Lung (tissue), 11 donors: ENCODE measurements at regions not wholly inside any gene's neighbourhood (a gene's known extent, or its start where the extent isn't known, plus 50 kb on each side); places are given as distances from the start of the nearest gene placed in this dataset.

Experiments used
- ATAC-seq: fragments of 200-7000 bp; cut with Tn5 transposase; one replicate; pipeline ENCODE4 v1.9.1; 2020; ENCODE audit warnings: moderate number of reproducible peaks; ENCODE audit not compliant: insufficient read depth, low FRiP score
- DNase-seq, 3 donors: peaks; one replicate each; pipeline ENCODE4 v3.0.0-alpha.2; 2013 to 2017
- H3K27ac ChIP-seq, 2 donors: one replicate each; pipeline ENCODE4 v1.5.1; 2013; ENCODE audit warnings: mild to moderate bottlenecking in 2 of 2, moderate library complexity in 2 of 2, control low read depth in 1 of 2, inconsistent platforms in 1 of 2, low read depth in 1 of 2, low read length in 1 of 2
- H3K27me3 ChIP-seq, 3 donors: one replicate each; pipeline ENCODE4 v1.5.1; 2013; ENCODE audit warnings: low read length in 2 of 3; ENCODE audit not compliant: control insufficient read depth in 3 of 3, insufficient read depth in 3 of 3
- H3K36me3 ChIP-seq, 4 donors: one replicate each; pipeline ENCODE4 v1.5.1; 2013; ENCODE audit warnings: low read length in 4 of 4, mild to moderate bottlenecking in 1 of 4, moderate library complexity in 1 of 4; ENCODE audit not compliant: control insufficient read depth in 4 of 4, insufficient read depth in 4 of 4
- H3K4me1 ChIP-seq, 5 donors: one replicate each; pipeline ENCODE4 v1.5.1; 2013; ENCODE audit warnings: low read length in 5 of 5, mild to moderate bottlenecking in 2 of 5, moderate library complexity in 1 of 5; ENCODE audit not compliant: control insufficient read depth in 5 of 5, insufficient read depth in 5 of 5
- H3K4me3 ChIP-seq: one replicate; pipeline ENCODE4 v1.5.1; 2013; ENCODE audit warnings: mild to moderate bottlenecking, control low read depth, moderate library complexity
- H3K9ac ChIP-seq, 2 donors: one replicate each; pipeline ENCODE4 v1.5.1; 2013; ENCODE audit warnings: low read length in 2 of 2, control low read depth in 1 of 2; ENCODE audit not compliant: insufficient read depth in 1 of 2
- H3K9me3 ChIP-seq, 4 donors: one replicate each; pipeline ENCODE4 v1.5.1; 2013; ENCODE audit warnings: low read length in 3 of 4, mild to moderate bottlenecking in 1 of 4, moderate library complexity in 1 of 4; ENCODE audit not compliant: control insufficient read depth in 4 of 4, insufficient read depth in 3 of 4
- WGBS, 2 donors: extraction: QIAGEN DNeasy Blood & Tissue Kit; methylation state at CpG; one replicate each; pipeline ENCODE4 v1.1.7; 2013; 5-methylcytosine and 5-hydroxymethylcytosine counted together
- TF ChIP-seq, protein P1 (sequence below): IDR thresholded peaks from 2 replicates; pipeline ENCODE4 v1.5.1; 2012; ENCODE audit warnings: mild to moderate bottlenecking; ENCODE audit errors: control extremely low read depth, extremely low read depth
- donor health status: control.
- donor health status: control.
- donor health status: Bipolar disorder and iron deficiency.
- donor health status: healthy.
- donor health status: DM: yes; HTN: yes; CAD: no.

DNA sequence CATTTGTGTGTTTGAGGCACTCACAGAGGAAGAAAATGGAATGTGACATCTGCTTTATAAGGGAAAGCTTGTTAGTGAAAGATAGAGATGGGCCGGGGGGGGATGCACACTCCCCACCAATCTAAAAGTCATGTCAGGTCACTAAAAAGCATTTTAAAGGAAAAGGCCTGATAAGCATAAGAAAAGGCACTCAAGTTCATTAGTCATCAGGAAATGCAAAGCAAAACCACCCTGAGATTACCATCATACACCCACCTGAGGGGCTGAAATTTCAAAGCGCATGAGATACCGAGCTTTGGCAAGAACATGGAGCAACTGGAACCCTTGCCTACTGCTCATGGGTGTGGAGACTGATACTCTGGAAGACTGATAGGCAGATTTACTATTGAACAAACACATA is 77.9 kb upstream of the ANO1 start:
- H3K27me3 ChIP-seq, result no peaks in the 10 kb centered on the region
- no peaks in the 10 kb centered on the region for H3K36me3 ChIP-seq
- H3K27ac ChIP-seq, result no peak overlapping the region
- TF ChIP-seq, protein P1, sequence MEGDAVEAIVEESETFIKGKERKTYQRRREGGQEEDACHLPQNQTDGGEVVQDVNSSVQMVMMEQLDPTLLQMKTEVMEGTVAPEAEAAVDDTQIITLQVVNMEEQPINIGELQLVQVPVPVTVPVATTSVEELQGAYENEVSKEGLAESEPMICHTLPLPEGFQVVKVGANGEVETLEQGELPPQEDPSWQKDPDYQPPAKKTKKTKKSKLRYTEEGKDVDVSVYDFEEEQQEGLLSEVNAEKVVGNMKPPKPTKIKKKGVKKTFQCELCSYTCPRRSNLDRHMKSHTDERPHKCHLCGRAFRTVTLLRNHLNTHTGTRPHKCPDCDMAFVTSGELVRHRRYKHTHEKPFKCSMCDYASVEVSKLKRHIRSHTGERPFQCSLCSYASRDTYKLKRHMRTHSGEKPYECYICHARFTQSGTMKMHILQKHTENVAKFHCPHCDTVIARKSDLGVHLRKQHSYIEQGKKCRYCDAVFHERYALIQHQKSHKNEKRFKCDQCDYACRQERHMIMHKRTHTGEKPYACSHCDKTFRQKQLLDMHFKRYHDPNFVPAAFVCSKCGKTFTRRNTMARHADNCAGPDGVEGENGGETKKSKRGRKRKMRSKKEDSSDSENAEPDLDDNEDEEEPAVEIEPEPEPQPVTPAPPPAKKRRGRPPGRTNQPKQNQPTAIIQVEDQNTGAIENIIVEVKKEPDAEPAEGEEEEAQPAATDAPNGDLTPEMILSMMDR, result no peak
- peaks cover 0 to 4% (median 0%) of the 10 kb centered on the region in 4 donors for H3K9me3 ChIP-seq
- H3K4me3 ChIP-seq, result no peak overlapping the region
- no peak overlapping the region for H3K9ac ChIP-seq
- no peak for ATAC-seq
- 58 to 73% methylated on average over 3 of the region's 3 CpGs for WGBS, 2 donors
- peaks cover 0 to 5% (median 0%) of the 10 kb centered on the region in 5 donors for H3K4me1 ChIP-seq
- no peak for DNase-seq

DNA sequence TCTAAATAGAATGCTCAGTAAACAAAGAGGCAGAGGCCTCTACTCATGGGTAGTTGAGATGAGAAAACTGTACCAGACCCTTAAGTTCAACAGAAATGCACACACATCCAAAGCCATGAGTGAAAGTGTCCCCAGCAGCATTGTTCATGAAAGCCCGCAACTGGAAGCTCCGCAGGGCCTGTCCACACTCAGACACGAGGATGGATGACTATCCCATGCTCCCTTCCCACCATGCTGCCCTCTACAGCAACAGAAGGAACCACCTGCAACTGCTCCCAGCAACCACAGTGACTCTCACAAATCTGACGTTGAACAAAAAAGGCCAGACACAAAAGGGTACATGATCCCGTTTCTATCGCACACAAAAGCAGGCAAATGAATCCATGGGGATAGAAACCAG is 76.9 kb upstream of the ANO1 start:
- no peak overlapping the region for H3K27ac ChIP-seq
- 78 to 88% methylated on average over 6 of the region's 6 CpGs for WGBS, 2 donors

DNA sequence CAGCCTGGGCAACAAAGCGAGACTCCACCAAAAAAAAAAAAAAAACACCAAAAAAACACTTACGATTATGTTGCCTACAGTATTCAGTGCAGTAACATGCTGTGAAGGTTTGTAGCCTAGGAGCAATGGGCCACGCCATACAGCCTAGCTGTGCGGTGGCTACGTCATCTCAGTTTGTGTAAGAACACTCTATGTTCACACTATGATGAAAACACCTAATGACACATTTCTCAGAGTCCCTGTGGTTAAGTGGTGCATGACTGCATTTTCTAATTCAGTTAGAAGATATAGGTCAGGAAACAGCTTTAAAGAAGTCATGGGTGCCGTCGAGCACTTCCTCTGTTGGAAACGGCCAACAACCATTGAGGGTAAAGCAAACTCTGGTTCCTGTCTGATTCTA is 75.7 kb upstream of the ANO1 start:
- H3K27ac ChIP-seq, result no peak overlapping the region
- peaks cover 0 to 5% (median 0%) of the 10 kb centered on the region in 5 donors for H3K4me1 ChIP-seq
- 50 to 67% methylated on average over 8 of the region's 8 CpGs for WGBS, 2 donors
- H3K4me3 ChIP-seq, result no peak overlapping the region
- H3K9ac ChIP-seq, result no peak overlapping the region
- H3K27me3 ChIP-seq, result no peaks in the 10 kb centered on the region
- H3K36me3 ChIP-seq, result no peaks in the 10 kb centered on the region
- peaks cover 0 to 4% (median 0%) of the 10 kb centered on the region in 4 donors for H3K9me3 ChIP-seq
- ATAC-seq (no peak), DNase-seq (no peak)
- TF ChIP-seq, protein P1, result no peak

More for the DNA sequence above, 76.9 kb upstream of the ANO1 start:
- Histone ChIP-seq H3K36me3 (no peaks in the 10 kb centered on the region), H3K4me3 (no peak overlapping the region), H3K27me3 (no peaks in the 10 kb centered on the region), H3K9me3 (peaks cover 0 to 4% (median 0%) of the 10 kb centered on the region in 4 donors), H3K4me1 (peaks cover 0 to 5% (median 0%) of the 10 kb centered on the region in 5 donors), H3K9ac (no peak overlapping the region)
- ATAC-seq (no peak), DNase-seq (no peak)
- TF ChIP-seq, protein P1, result no peak

DNA sequence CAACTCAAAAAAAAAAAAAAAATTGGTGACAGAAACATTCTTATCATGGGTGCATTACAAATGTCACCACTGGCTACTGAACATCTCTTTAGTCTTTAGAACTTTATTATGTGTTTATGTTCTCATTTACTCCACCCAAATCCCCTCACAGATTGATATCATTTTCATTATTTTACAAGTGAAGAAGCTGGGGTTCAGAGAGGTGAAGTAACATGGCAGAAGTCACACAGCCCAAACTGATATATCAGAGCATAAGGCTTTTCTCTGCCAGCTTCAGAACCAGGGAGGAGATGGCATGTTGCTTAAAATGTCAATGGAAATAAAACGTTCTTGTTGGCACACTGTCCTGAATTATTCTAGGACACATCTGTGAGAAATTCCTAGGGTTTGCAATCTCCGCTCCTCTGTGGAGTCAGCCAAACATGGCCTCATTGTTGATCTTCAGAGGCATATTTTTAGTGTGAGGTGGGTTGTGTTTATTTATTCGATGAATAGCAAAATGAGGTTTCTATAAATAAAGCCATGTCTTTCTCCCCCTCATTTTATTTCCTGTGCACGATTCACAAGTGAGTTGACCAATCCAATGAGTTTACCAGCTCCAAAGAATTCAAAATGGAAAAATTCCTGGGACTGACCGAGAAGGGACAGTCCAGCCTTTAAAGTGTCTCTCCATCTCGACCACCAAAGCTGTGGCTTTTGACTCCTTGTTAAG is 72.9 kb upstream of the ANO1 start:
- peaks cover 0 to 3% (median 0%) of the 10 kb centered on the region in 5 donors for H3K4me1 ChIP-seq

More for the DNA sequence above, 72.9 kb upstream of the ANO1 start:
- DNase-seq, result peak in 2 of 3 donors; percentile 52 to 56
- no peak overlapping the region for H3K4me3 ChIP-seq
- no peaks in the 10 kb centered on the region for H3K27me3 ChIP-seq
- no peak for ATAC-seq
- 36 to 58% methylated on average over 6 of the region's 6 CpGs for WGBS, 2 donors
- no peak overlapping the region for H3K9ac ChIP-seq
- peaks cover 0 to 4% (median 0%) of the 10 kb centered on the region in 4 donors for H3K9me3 ChIP-seq
- H3K27ac ChIP-seq, result no peak overlapping the region
- no peaks in the 10 kb centered on the region for H3K36me3 ChIP-seq
- TF ChIP-seq, protein P1, result no peak
